ENCODE measurements at regions not wholly inside any gene's neighbourhood (a gene's known extent, or its start where the extent isn't known, plus 50 kb on each side); places are given as distances from the start of the nearest gene placed in this dataset.

GRCh38 chr9:13616491-13617035 lies 337.1 kb upstream of the MPDZ start:
- no peak for FAIRE-seq
- no peaks in the 10 kb centered on the region for H3K4me1 ChIP-seq (ENCODE audit: control insufficient read depth, extremely low read depth, insufficient read depth, low read length)
- no peaks in the 10 kb centered on the region for H3K9me3 ChIP-seq (replicated peaks; ENCODE audit: control insufficient read depth, insufficient read depth, low read length)
- BruUV-seq (replicated peaks): no TSS peak
- intact Hi-C loops (cut with micrococcal nuclease): no loop called here
- CTCF ChIA-PET: interaction anchor here (0.8 kb wide), 1 partner anchor 9 kb away, joined by 3 read pairs; no protein-coding TSS in a partner anchor
- no peaks in the 10 kb centered on the region for H3K79me2 ChIP-seq (ENCODE audit: control insufficient read depth, insufficient read depth, low read length)
- POLR2A ChIA-PET: no interaction called here
- no peak for DNase-seq (ENCODE audit: low read depth, low spot score)
- dilution Hi-C loops (cut with MboI; ENCODE audit: extremely low pct_ligation_motif_present, low sequenced_read_pairs): no loop called here
- no peak overlapping the region for H3K4me2 ChIP-seq (ENCODE audit: insufficient read depth, low read length)
- TF ChIP-seq GATA2 (IDR thresholded peaks at IDR 0.05; ENCODE audit: insufficient read depth, insufficient read length, low read depth, low read length) (no peak), JUN (IDR thresholded peaks at IDR 0.05; ENCODE audit: borderline replicate concordance, insufficient read depth, insufficient read length, low read depth) (no peak), EZH2 (IDR thresholded peaks at IDR 0.05; ENCODE audit: borderline replicate concordance, low read depth, low read length, severe bottlenecking) (no peak), POLR2AphosphoS5 (IDR thresholded peaks at IDR 0.05; ENCODE audit: insufficient read depth, low read depth, low read length) (no peak), MAX (IDR thresholded peaks at IDR 0.05; ENCODE audit: insufficient read depth, insufficient read length) (no peak), FOS (IDR thresholded peaks at IDR 0.05; ENCODE audit: borderline replicate concordance, insufficient read depth, low read length) (no peak)
- no peaks in the 10 kb centered on the region for H3K36me3 ChIP-seq (ENCODE audit: control insufficient read depth in 2 of 2, extremely low read depth in 1 of 2, insufficient read depth in 2 of 2, low read length in 2 of 2)
- no peaks in the 10 kb centered on the region for H4K20me1 ChIP-seq (replicated peaks; ENCODE audit: control insufficient read depth, extremely low read depth, insufficient read depth, low read length)
- no peaks in the 10 kb centered on the region for H3K9me1 ChIP-seq (replicated peaks; ENCODE audit: control insufficient read depth, extremely low read depth, insufficient read depth, low read length)
- no peak overlapping the region for H3K27ac ChIP-seq (ENCODE audit: insufficient read depth, low read depth, low read length)
- no peak overlapping the region for H2AFZ ChIP-seq (ENCODE audit: low read depth, low read length)
- no peak overlapping the region for H3K9ac ChIP-seq (replicated peaks; ENCODE audit: extremely low read depth, insufficient read depth, low read length)
- no peak overlapping the region for H3K4me3 ChIP-seq (replicated peaks in 1 of 3; ENCODE audit: insufficient read depth in 1 of 3, low read depth in 1 of 3, low read length in 3 of 3)
- no peaks in the 10 kb centered on the region for H3K27me3 ChIP-seq (ENCODE audit: control insufficient read depth in 2 of 2, insufficient read depth in 2 of 2, low read length in 2 of 2)

All from endothelial cell of umbilical vein (primary cell).